WTC11 (cell line): ENCODE measurements at regions not wholly inside any gene's neighbourhood (a gene's known extent, or its start where the extent isn't known, plus 50 kb on each side); places are given as distances from the start of the nearest gene placed in this dataset.

Source experiments
- ATAC-seq: fragments of 200-7000 bp; cut with Tn5 transposase; 2 replicates; pipeline ENCODE4 v1.10.0; 2021; ENCODE audit warnings: mild to moderate bottlenecking, moderate library complexity
- CTCF ChIA-PET: fragments of 300-600 bp; sonication (Branson Sonifier 250); formaldehyde crosslinking; loops from one replicate; lab custom pipeline; 2021; ENCODE audit warnings: antibody characterized with exemption; lab: Charles Lee
- POLR2A ChIA-PET: fragments of 350-600 bp; sonication (Branson Sonifier 250); formaldehyde crosslinking; loops from one replicate; lab custom pipeline; 2021; ENCODE audit warnings: antibody characterized with exemption; lab: Charles Lee
- DNase-seq: peaks from one replicate; pipeline ENCODE4 v3.0.0; 2021; ENCODE audit warnings: low spot score
- H3K27ac Mint-ChIP-seq: 2 replicates; pipeline ENCODE4 v1.8.0; 2021; ENCODE audit warnings: mixed read lengths
- H3K27me3 Mint-ChIP-seq: 2 replicates; pipeline ENCODE4 v1.8.0; 2021; ENCODE audit warnings: low read depth, mild to moderate bottlenecking, moderate library complexity, mixed read lengths
- H3K36me3 Mint-ChIP-seq: 2 replicates; pipeline ENCODE4 v1.8.0; 2021; ENCODE audit warnings: mixed read lengths
- H3K4me1 Mint-ChIP-seq: 2 replicates; pipeline ENCODE4 v1.8.0; 2022; ENCODE audit warnings: mixed read lengths
- H3K4me3 Mint-ChIP-seq: 2 replicates; pipeline ENCODE4 v1.8.0; 2021; ENCODE audit warnings: mild to moderate bottlenecking, moderate library complexity, mixed read lengths
- H3K9me3 Mint-ChIP-seq: 2 replicates; pipeline ENCODE4 v1.8.0; 2021; ENCODE audit warnings: mixed read lengths
- NR3C1 ChIP-seq: sonication (generic); formaldehyde crosslinking; conservative IDR thresholded peaks from 2 replicates; pipeline ENCODE4 v1.8.1; 2023; ENCODE audit warnings: low read depth, mild to moderate bottlenecking, missing genetic modification reagents
- PRRX2 ChIP-seq: fragments of 250-450 bp; sonication (Bioruptor Pico); IDR thresholded peaks from 2 replicates; pipeline ENCODE4 v1.8.0; 2021; ENCODE audit warnings: mild to moderate bottlenecking
- RORB ChIP-seq: fragments of 250-450 bp; sonication (Bioruptor Pico); IDR thresholded peaks from 2 replicates; pipeline ENCODE4 v1.9.0; 2021; ENCODE audit warnings: mild to moderate bottlenecking
- ZBTB21 ChIP-seq: sonication (generic); formaldehyde crosslinking; IDR thresholded peaks from 2 replicates; pipeline ENCODE4 v1.8.1; 2023; ENCODE audit warnings: mild to moderate bottlenecking, missing genetic modification reagents, borderline replicate concordance
- ZBTB43 ChIP-seq: sonication (generic); formaldehyde crosslinking; IDR thresholded peaks from 2 replicates; pipeline ENCODE4 v1.8.1; 2023; ENCODE audit warnings: mild to moderate bottlenecking, missing genetic modification reagents
- ZNF317 ChIP-seq: sonication (generic); formaldehyde crosslinking; IDR thresholded peaks from 2 replicates; pipeline ENCODE4 v1.8.1; 2023; ENCODE audit warnings: low read depth, mild to moderate bottlenecking, moderate library complexity, missing genetic modification reagents, borderline replicate concordance
- TF ChIP-seq, protein P1 (sequence below): sonication (generic); formaldehyde crosslinking; IDR thresholded peaks from 2 replicates; pipeline ENCODE4 v1.8.0; 2022; ENCODE audit warnings: mild to moderate bottlenecking, missing genetic modification reagents
- TF ChIP-seq, protein P2 (sequence below): sonication (generic); formaldehyde crosslinking; IDR thresholded peaks from 2 replicates; pipeline ENCODE4 v1.8.0; 2022; ENCODE audit warnings: mild to moderate bottlenecking, missing genetic modification reagents
- TF ChIP-seq, protein P3 (sequence below): sonication (generic); formaldehyde crosslinking; IDR thresholded peaks from 2 replicates; pipeline ENCODE4 v1.8.1; 2023; ENCODE audit warnings: mild to moderate bottlenecking, missing genetic modification reagents
- TF ChIP-seq, protein P4 (sequence below): fragments of 250-450 bp; sonication (Bioruptor Pico); IDR thresholded peaks from 2 replicates; pipeline ENCODE4 v1.8.0; 2021; ENCODE audit warnings: mild to moderate bottlenecking
- TF ChIP-seq, protein P5 (sequence below): sonication (generic); formaldehyde crosslinking; IDR thresholded peaks from 2 replicates; pipeline ENCODE4 v1.8.1; 2023; ENCODE audit warnings: mild to moderate bottlenecking, missing genetic modification reagents, moderate library complexity
- TF ChIP-seq, protein P6 (sequence below): sonication (generic); formaldehyde crosslinking; IDR thresholded peaks from 2 replicates; pipeline ENCODE4 v1.8.1; 2022; ENCODE audit warnings: low read depth, missing genetic modification reagents, borderline replicate concordance
- TF ChIP-seq, protein P7 (sequence below): sonication (generic); formaldehyde crosslinking; IDR thresholded peaks from 2 replicates; pipeline ENCODE4 v1.8.1; 2022; ENCODE audit warnings: mild to moderate bottlenecking, missing genetic modification reagents, moderate library complexity, borderline replicate concordance

- TF ChIP-seq, protein P1, sequence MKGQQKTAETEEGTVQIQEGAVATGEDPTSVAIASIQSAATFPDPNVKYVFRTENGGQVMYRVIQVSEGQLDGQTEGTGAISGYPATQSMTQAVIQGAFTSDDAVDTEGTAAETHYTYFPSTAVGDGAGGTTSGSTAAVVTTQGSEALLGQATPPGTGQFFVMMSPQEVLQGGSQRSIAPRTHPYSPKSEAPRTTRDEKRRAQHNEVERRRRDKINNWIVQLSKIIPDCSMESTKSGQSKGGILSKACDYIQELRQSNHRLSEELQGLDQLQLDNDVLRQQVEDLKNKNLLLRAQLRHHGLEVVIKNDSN (CRISPR knock-in tag), result no peak
- no peak for TF ChIP-seq ZBTB21 (CRISPR knock-in tag)
- TF ChIP-seq, all 79 proteins: peak for 0
Observed at GRCh38 chr2:144219979-144220378, 299.9 kb downstream of the ZEB2 start (continued).

GRCh38 chr2:144217853-144218633, 301.9 kb downstream of the ZEB2 start:
- Mint-ChIP-seq H3K9me3 (no peaks in the 10 kb centered on the region), H3K27me3 (no peaks in the 10 kb centered on the region), H3K27ac (no peak overlapping the region), H3K36me3 (no peaks in the 10 kb centered on the region), H3K4me1 (peaks cover 17% of the 10 kb centered on the region), H3K4me3 (no peak overlapping the region)
- TF ChIP-seq PRRX2 (CRISPR knock-in tag) (no peak), RORB (CRISPR knock-in tag) (no peak), NR3C1 (no peak)
- TF ChIP-seq, protein P2, sequence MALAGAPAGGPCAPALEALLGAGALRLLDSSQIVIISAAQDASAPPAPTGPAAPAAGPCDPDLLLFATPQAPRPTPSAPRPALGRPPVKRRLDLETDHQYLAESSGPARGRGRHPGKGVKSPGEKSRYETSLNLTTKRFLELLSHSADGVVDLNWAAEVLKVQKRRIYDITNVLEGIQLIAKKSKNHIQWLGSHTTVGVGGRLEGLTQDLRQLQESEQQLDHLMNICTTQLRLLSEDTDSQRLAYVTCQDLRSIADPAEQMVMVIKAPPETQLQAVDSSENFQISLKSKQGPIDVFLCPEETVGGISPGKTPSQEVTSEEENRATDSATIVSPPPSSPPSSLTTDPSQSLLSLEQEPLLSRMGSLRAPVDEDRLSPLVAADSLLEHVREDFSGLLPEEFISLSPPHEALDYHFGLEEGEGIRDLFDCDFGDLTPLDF (CRISPR knock-in tag), result no peak
- ATAC-seq, result no peak
- ChIA-PET CTCF (no interaction called here), POLR2A (no interaction called here)
- DNase-seq, result no peak

DNA sequence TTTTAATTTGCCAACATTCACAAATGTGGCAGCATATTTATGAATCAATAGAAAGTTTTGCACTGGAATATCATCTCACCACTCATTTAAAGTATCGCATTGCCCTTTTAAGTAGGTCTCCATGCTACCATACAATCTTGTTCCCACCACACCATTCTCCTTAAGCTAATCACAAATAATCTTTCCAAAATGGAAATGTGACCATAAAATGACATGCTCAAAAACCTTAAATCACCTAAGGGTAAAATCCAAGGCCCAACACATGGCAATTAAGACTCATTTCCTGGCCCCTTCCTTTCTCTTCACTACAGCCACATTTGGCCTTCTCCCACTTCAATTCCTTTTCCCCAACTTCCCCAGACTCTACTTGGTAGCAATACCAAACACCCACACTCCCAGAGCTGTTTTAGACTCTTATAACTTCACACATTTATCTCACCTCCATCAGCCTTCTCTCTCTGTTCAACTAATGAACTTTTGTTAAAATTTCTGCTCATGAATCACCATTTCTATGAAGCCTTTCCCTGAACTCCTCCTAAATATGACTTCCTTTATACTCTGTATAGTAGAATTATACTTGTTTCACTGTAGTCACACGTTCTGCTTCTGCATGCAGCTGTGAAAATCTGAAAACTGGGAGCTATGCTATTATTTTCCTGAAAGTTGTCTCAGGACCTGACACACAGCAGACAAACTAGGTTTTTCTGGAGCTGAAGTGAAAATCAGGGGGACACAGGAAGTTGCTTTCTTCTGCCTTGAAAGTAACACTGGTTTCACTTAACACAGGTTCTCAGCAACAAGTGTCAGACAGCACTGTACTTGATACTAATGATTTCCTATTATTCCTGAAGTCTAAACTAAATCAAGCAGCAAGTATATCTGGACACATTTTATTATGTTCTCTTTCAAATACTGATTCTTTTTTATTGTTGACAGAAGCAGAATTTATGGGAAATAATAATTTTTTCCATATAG, 303.9 kb downstream of the ZEB2 start:
- Mint-ChIP-seq H3K4me3 (no peak overlapping the region), H3K9me3 (no peaks in the 10 kb centered on the region), H3K27ac (no peak overlapping the region; the same call in 1 of the 2 replicates), H3K36me3 (no peaks in the 10 kb centered on the region), H3K4me1 (peaks cover 20% of the 10 kb centered on the region), H3K27me3 (no peaks in the 10 kb centered on the region)
- ATAC-seq (no peak), DNase-seq (no peak)
- POLR2A ChIA-PET, result no interaction called here
- CTCF ChIA-PET, result no interaction called here
- TF ChIP-seq, protein P3, sequence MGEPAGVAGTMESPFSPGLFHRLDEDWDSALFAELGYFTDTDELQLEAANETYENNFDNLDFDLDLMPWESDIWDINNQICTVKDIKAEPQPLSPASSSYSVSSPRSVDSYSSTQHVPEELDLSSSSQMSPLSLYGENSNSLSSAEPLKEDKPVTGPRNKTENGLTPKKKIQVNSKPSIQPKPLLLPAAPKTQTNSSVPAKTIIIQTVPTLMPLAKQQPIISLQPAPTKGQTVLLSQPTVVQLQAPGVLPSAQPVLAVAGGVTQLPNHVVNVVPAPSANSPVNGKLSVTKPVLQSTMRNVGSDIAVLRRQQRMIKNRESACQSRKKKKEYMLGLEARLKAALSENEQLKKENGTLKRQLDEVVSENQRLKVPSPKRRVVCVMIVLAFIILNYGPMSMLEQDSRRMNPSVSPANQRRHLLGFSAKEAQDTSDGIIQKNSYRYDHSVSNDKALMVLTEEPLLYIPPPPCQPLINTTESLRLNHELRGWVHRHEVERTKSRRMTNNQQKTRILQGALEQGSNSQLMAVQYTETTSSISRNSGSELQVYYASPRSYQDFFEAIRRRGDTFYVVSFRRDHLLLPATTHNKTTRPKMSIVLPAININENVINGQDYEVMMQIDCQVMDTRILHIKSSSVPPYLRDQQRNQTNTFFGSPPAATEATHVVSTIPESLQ (CRISPR knock-in tag), result no peak
- TF ChIP-seq, protein P4, sequence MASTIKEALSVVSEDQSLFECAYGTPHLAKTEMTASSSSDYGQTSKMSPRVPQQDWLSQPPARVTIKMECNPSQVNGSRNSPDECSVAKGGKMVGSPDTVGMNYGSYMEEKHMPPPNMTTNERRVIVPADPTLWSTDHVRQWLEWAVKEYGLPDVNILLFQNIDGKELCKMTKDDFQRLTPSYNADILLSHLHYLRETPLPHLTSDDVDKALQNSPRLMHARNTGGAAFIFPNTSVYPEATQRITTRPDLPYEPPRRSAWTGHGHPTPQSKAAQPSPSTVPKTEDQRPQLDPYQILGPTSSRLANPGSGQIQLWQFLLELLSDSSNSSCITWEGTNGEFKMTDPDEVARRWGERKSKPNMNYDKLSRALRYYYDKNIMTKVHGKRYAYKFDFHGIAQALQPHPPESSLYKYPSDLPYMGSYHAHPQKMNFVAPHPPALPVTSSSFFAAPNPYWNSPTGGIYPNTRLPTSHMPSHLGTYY (CRISPR knock-in tag), result no peak
- TF ChIP-seq ZNF317 (CRISPR knock-in tag) (no peak), ZBTB43 (CRISPR knock-in tag) (no peak)
- TF ChIP-seq, protein P5, sequence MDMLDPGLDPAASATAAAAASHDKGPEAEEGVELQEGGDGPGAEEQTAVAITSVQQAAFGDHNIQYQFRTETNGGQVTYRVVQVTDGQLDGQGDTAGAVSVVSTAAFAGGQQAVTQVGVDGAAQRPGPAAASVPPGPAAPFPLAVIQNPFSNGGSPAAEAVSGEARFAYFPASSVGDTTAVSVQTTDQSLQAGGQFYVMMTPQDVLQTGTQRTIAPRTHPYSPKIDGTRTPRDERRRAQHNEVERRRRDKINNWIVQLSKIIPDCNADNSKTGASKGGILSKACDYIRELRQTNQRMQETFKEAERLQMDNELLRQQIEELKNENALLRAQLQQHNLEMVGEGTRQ (CRISPR knock-in tag), result no peak
- TF ChIP-seq, protein P6, sequence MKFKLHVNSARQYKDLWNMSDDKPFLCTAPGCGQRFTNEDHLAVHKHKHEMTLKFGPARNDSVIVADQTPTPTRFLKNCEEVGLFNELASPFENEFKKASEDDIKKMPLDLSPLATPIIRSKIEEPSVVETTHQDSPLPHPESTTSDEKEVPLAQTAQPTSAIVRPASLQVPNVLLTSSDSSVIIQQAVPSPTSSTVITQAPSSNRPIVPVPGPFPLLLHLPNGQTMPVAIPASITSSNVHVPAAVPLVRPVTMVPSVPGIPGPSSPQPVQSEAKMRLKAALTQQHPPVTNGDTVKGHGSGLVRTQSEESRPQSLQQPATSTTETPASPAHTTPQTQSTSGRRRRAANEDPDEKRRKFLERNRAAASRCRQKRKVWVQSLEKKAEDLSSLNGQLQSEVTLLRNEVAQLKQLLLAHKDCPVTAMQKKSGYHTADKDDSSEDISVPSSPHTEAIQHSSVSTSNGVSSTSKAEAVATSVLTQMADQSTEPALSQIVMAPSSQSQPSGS (CRISPR knock-in tag), result no peak
- TF ChIP-seq, protein P7, sequence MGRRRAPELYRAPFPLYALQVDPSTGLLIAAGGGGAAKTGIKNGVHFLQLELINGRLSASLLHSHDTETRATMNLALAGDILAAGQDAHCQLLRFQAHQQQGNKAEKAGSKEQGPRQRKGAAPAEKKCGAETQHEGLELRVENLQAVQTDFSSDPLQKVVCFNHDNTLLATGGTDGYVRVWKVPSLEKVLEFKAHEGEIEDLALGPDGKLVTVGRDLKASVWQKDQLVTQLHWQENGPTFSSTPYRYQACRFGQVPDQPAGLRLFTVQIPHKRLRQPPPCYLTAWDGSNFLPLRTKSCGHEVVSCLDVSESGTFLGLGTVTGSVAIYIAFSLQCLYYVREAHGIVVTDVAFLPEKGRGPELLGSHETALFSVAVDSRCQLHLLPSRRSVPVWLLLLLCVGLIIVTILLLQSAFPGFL, result no peak
- TF ChIP-seq, protein P1 (CRISPR knock-in tag), result no peak
